ENCODE measurements at regions not wholly inside any gene's neighbourhood (a gene's known extent, or its start where the extent isn't known, plus 50 kb on each side); places are given as distances from the start of the nearest gene placed in this dataset.

- Histone ChIP-seq H3K4me1 (ENCODE audit: control insufficient read depth, insufficient read depth, low read length) (no peaks in the 10 kb centered on the region), H3K9me3 (ENCODE audit: control insufficient read depth, insufficient read depth, low read depth, low read length) (no peaks in the 10 kb centered on the region), H3K36me3 (ENCODE audit: control insufficient read depth in 2 of 2, insufficient read depth in 1 of 2, low read length in 2 of 2) (no peaks in the 10 kb centered on the region), H3K27ac (ENCODE audit: extremely low read depth, low read depth, low read length) (no peak overlapping the region), H3K4me3 (ENCODE audit: low read depth, low read length) (no peak overlapping the region)
- CTCF ChIA-PET = interaction anchor here (0.6 kb wide), 1 partner anchor 738 kb away, joined by 4 read pairs; no protein-coding TSS in a partner anchor
- TF ChIP-seq ZNF121 (tag by site-specific recombination; IDR thresholded peaks at IDR 0.05) (no peak), PRDM4 (tag by site-specific recombination; IDR thresholded peaks at IDR 0.05) (no peak), ZNF112 (tag by site-specific recombination; IDR thresholded peaks at IDR 0.05) (no peak), CTCF (tag by site-specific recombination; IDR thresholded peaks at IDR 0.05) (no peak), ZBTB8A (tag by site-specific recombination; IDR thresholded peaks at IDR 0.05) (no peak), ZNF426 (tag by site-specific recombination; IDR thresholded peaks at IDR 0.05) (no peak), ZNF221 (tag by site-specific recombination; IDR thresholded peaks at IDR 0.05; ENCODE audit: borderline replicate concordance) (no peak), ZNF529 (tag by site-specific recombination; IDR thresholded peaks at IDR 0.05; ENCODE audit: insufficient replicate concordance) (no peak), HOXC10 (CRISPR knock-in tag; IDR thresholded peaks at IDR 0.05) (no peak), ZBTB20 (tag by site-specific recombination; IDR thresholded peaks at IDR 0.05) (no peak), BCL11B (tag by site-specific recombination; IDR thresholded peaks at IDR 0.05; ENCODE audit: low read depth) (no peak), IKZF3 (tag by site-specific recombination; IDR thresholded peaks at IDR 0.05) (no peak), ZNF214 (tag by site-specific recombination; IDR thresholded peaks at IDR 0.05; ENCODE audit: borderline replicate concordance) (no peak), ZNF704 (tag by site-specific recombination; IDR thresholded peaks at IDR 0.05) (no peak)
- TF ChIP-seq, protein P1, sequence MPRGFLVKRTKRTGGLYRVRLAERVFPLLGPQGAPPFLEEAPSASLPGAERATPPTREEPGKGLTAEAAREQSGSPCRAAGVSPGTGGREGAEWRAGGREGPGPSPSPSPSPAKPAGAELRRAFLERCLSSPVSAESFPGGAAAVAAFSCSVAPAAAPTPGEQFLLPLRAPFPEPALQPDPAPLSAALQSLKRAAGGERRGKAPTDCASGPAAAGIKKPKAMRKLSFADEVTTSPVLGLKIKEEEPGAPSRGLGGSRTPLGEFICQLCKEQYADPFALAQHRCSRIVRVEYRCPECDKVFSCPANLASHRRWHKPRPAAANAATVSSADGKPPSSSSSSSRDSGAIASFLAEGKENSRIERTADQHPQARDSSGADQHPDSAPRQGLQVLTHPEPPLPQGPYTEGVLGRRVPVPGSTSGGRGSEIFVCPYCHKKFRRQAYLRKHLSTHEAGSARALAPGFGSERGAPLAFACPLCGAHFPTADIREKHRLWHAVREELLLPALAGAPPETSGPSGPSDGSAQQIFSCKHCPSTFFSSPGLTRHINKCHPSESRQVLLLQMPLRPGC (tag by site-specific recombination; IDR thresholded peaks at IDR 0.05) = no peak
- POLR2A ChIA-PET = no interaction called here
Observed at GRCh38 chr3:151592287-151592686, 131.4 kb upstream of the IGSF10 start.

- H3K4me1 ChIP-seq (ENCODE audit: control insufficient read depth, insufficient read depth, low read length) = no peaks in the 10 kb centered on the region
- H3K4me3 ChIP-seq (ENCODE audit: low read depth, low read length) = no peak overlapping the region
- H3K27ac ChIP-seq (ENCODE audit: extremely low read depth, low read depth, low read length) = no peak overlapping the region
- no peak for TF ChIP-seq PRDM1 (tag by site-specific recombination; IDR thresholded peaks at IDR 0.05)
- TF ChIP-seq, protein P2, sequence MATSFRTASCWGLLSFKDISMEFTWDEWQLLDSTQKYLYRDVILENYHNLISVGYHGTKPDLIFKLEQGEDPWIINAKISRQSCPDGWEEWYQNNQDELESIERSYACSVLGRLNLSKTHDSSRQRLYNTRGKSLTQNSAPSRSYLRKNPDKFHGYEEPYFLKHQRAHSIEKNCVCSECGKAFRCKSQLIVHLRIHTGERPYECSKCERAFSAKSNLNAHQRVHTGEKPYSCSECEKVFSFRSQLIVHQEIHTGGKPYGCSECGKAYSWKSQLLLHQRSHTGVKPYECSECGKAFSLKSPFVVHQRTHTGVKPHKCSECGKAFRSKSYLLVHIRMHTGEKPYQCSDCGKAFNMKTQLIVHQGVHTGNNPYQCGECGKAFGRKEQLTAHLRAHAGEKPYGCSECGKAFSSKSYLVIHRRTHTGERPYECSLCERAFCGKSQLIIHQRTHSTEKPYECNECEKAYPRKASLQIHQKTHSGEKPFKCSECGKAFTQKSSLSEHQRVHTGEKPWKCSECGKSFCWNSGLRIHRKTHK (tag by site-specific recombination; IDR thresholded peaks at IDR 0.05) = no peak
- TF ChIP-seq KLF9 (tag by site-specific recombination; IDR thresholded peaks at IDR 0.05; ENCODE audit: low read depth) = no peak
- TF ChIP-seq ZNF302 (tag by site-specific recombination; IDR thresholded peaks at IDR 0.05; ENCODE audit: low read depth) = no peak
- no peak for TF ChIP-seq ZNF707 (tag by site-specific recombination; IDR thresholded peaks at IDR 0.05)
- TF ChIP-seq TCF7L2 (IDR thresholded peaks at IDR 0.05; ENCODE audit: borderline replicate concordance, low read depth, low read length) = no peak
- TF ChIP-seq ZNF114 (tag by site-specific recombination; IDR thresholded peaks at IDR 0.05) = no peak
- TF ChIP-seq ZNF121 (tag by site-specific recombination; IDR thresholded peaks at IDR 0.05) = no peak
- no peak for TF ChIP-seq ZNF514 (tag by site-specific recombination; IDR thresholded peaks at IDR 0.05)
- no peak for TF ChIP-seq ZNF10 (tag by site-specific recombination; IDR thresholded peaks at IDR 0.05)
- TF ChIP-seq YY2 (tag by site-specific recombination; IDR thresholded peaks at IDR 0.05) = no peak
- no peak for TF ChIP-seq ZNF488 (tag by site-specific recombination; IDR thresholded peaks at IDR 0.05)
- H3K36me3 ChIP-seq (ENCODE audit: control insufficient read depth in 2 of 2, insufficient read depth in 1 of 2, low read length in 2 of 2) = no peaks in the 10 kb centered on the region
- ChIA-PET CTCF (interaction anchor here (0.6 kb wide), 1 partner anchor 327 kb away, joined by 3 read pairs; no protein-coding TSS in a partner anchor), POLR2A (no interaction called here)
- H3K9me3 ChIP-seq (ENCODE audit: control insufficient read depth, insufficient read depth, low read depth, low read length) = no peaks in the 10 kb centered on the region
Observed at GRCh38 chr3:151591441-151591840, 130.6 kb upstream of the IGSF10 start.
